Activated naive CD8-positive, alpha-beta T cell treated with anti-CD3 and anti-CD28 coated beads, Interleukin-2, amount 10 ng/mL, durations not matched to agents 7 days and 5 days (primary cell): ENCODE measurements at regions not wholly inside any gene's neighbourhood (a gene's known extent, or its start where the extent isn't known, plus 50 kb on each side); places are given as distances from the start of the nearest gene placed in this dataset.

ENCODE experiments used
- ATAC-seq: fragments of 150-1000 bp; cut with Tn5 transposase; one replicate; pipeline ENCODE4 v1.10.0; 2021; ENCODE audit warnings: low read depth, moderate library complexity
- POLR2A ChIA-PET: fragments of 350-600 bp; sonication (Branson Sonifier 250); formaldehyde crosslinking; loops from one replicate; lab custom pipeline; 2021; ENCODE audit warnings: antibody characterized with exemption; lab: Charles Lee
- DNase-seq: peaks from one replicate; pipeline ENCODE4 v3.0.0; 2021
- H3K27ac Mint-ChIP-seq: one replicate; pipeline ENCODE4 v1.8.0; 2022; ENCODE audit warnings: mild to moderate bottlenecking, mixed read lengths
- H3K27me3 Mint-ChIP-seq: one replicate; pipeline ENCODE4 v1.8.0; 2022; ENCODE audit warnings: mild to moderate bottlenecking, moderate library complexity, mixed read lengths
- H3K36me3 Mint-ChIP-seq: one replicate; pipeline ENCODE4 v1.8.0; 2021; ENCODE audit warnings: mild to moderate bottlenecking, mixed read lengths
- H3K4me1 Mint-ChIP-seq: one replicate; pipeline ENCODE4 v1.8.0; 2021; ENCODE audit warnings: mixed read lengths
- H3K4me3 Mint-ChIP-seq: one replicate; pipeline ENCODE4 v1.8.0; 2022; ENCODE audit warnings: mild to moderate bottlenecking, moderate library complexity, mixed read lengths
- H3K9me3 Mint-ChIP-seq: one replicate; pipeline ENCODE4 v1.8.0; 2021; ENCODE audit warnings: mixed read lengths

- ATAC-seq (no peak), DNase-seq (no peak)
- H3K9me3 Mint-ChIP-seq: no peaks in the 10 kb centered on the region
- no peaks in the 10 kb centered on the region for H3K4me1 Mint-ChIP-seq
- POLR2A ChIA-PET: no interaction called here
- H3K27ac Mint-ChIP-seq: no peak overlapping the region
- H3K4me3 Mint-ChIP-seq: no peak overlapping the region
- H3K27me3 Mint-ChIP-seq: no peaks in the 10 kb centered on the region
- no peaks in the 10 kb centered on the region for H3K36me3 Mint-ChIP-seq
Measured at GRCh38 chr2:76558157-76558556, 847.4 kb upstream of the GCFC2 start.

GRCh38 chr2:76556018-76556417, 845.3 kb upstream of the GCFC2 start:
- Mint-ChIP-seq H3K4me1 (no peaks in the 10 kb centered on the region), H3K27ac (no peak overlapping the region), H3K4me3 (no peak overlapping the region), H3K9me3 (no peaks in the 10 kb centered on the region), H3K27me3 (no peaks in the 10 kb centered on the region), H3K36me3 (no peaks in the 10 kb centered on the region)
- ATAC-seq: no peak
- no peak for DNase-seq
- POLR2A ChIA-PET: no interaction called here

- DNase-seq: no peak
- Mint-ChIP-seq H3K4me3 (no peak overlapping the region), H3K9me3 (no peaks in the 10 kb centered on the region), H3K27ac (no peak overlapping the region), H3K27me3 (no peaks in the 10 kb centered on the region), H3K36me3 (no peaks in the 10 kb centered on the region), H3K4me1 (no peaks in the 10 kb centered on the region)
- no peak for ATAC-seq
- POLR2A ChIA-PET: no interaction called here
Measured at GRCh38 chr2:76546207-76546606, 835.5 kb upstream of the GCFC2 start.

GRCh38 chr2:76544901-76545300, 834.2 kb upstream of the GCFC2 start:
- H3K9me3 Mint-ChIP-seq: no peaks in the 10 kb centered on the region
- POLR2A ChIA-PET: no interaction called here
- no peaks in the 10 kb centered on the region for H3K36me3 Mint-ChIP-seq
- no peak overlapping the region for H3K4me3 Mint-ChIP-seq
- DNase-seq (no peak), ATAC-seq (no peak)
- no peaks in the 10 kb centered on the region for H3K27me3 Mint-ChIP-seq
- H3K27ac Mint-ChIP-seq: no peak overlapping the region
- H3K4me1 Mint-ChIP-seq: no peaks in the 10 kb centered on the region

GRCh38 chr2:76517574-76517909, 806.8 kb upstream of the GCFC2 start:
- no peaks in the 10 kb centered on the region for H3K27me3 Mint-ChIP-seq
- no peak for ATAC-seq
- no peaks in the 10 kb centered on the region for H3K4me1 Mint-ChIP-seq
- POLR2A ChIA-PET: no interaction called here
- no peak overlapping the region for H3K27ac Mint-ChIP-seq
- peaks cover 2% of the 10 kb centered on the region for H3K9me3 Mint-ChIP-seq
- DNase-seq: no peak
- H3K36me3 Mint-ChIP-seq: no peaks in the 10 kb centered on the region
- H3K4me3 Mint-ChIP-seq: no peak overlapping the region

- Mint-ChIP-seq H3K27me3 (no peaks in the 10 kb centered on the region), H3K27ac (no peak overlapping the region), H3K4me1 (no peaks in the 10 kb centered on the region), H3K4me3 (no peak overlapping the region), H3K9me3 (peaks cover 2% of the 10 kb centered on the region), H3K36me3 (no peaks in the 10 kb centered on the region)
- DNase-seq (no peak), ATAC-seq (no peak)
- POLR2A ChIA-PET: no interaction called here
Measured at GRCh38 chr2:76516861-76517573, 806.3 kb upstream of the GCFC2 start.

- no peak for ATAC-seq
- Mint-ChIP-seq H3K27ac (no peak overlapping the region), H3K4me3 (no peak overlapping the region), H3K4me1 (no peaks in the 10 kb centered on the region), H3K9me3 (peaks cover 2% of the 10 kb centered on the region), H3K27me3 (no peaks in the 10 kb centered on the region), H3K36me3 (no peaks in the 10 kb centered on the region)
- no peak for DNase-seq
- POLR2A ChIA-PET: no interaction called here
Measured at GRCh38 chr2:76512201-76512820, 801.6 kb upstream of the GCFC2 start.

- H3K4me1 Mint-ChIP-seq: no peaks in the 10 kb centered on the region
- POLR2A ChIA-PET: no interaction called here
- no peak for ATAC-seq
Measured at GRCh38 chr2:76506538-76506937, 795.8 kb upstream of the GCFC2 start.

GRCh38 chr2:76501641-76502040, 790.9 kb upstream of the GCFC2 start:
- no peaks in the 10 kb centered on the region for H3K36me3 Mint-ChIP-seq
- H3K4me1 Mint-ChIP-seq: no peaks in the 10 kb centered on the region
- POLR2A ChIA-PET: no interaction called here
- H3K27ac Mint-ChIP-seq: no peak overlapping the region
- H3K9me3 Mint-ChIP-seq: no peaks in the 10 kb centered on the region
- no peak for DNase-seq
- no peak for ATAC-seq
- H3K4me3 Mint-ChIP-seq: no peak overlapping the region
- no peaks in the 10 kb centered on the region for H3K27me3 Mint-ChIP-seq

More at GRCh38 chr2:76506538-76506937, 795.8 kb upstream of the GCFC2 start:
- no peaks in the 10 kb centered on the region for H3K36me3 Mint-ChIP-seq
- H3K9me3 Mint-ChIP-seq: no peaks in the 10 kb centered on the region
- no peak overlapping the region for H3K4me3 Mint-ChIP-seq
- H3K27ac Mint-ChIP-seq: no peak overlapping the region
- DNase-seq: no peak
- H3K27me3 Mint-ChIP-seq: no peaks in the 10 kb centered on the region

- Mint-ChIP-seq H3K9me3 (no peaks in the 10 kb centered on the region), H3K27me3 (no peaks in the 10 kb centered on the region), H3K36me3 (no peaks in the 10 kb centered on the region), H3K4me3 (no peak overlapping the region), H3K27ac (no peak overlapping the region), H3K4me1 (no peaks in the 10 kb centered on the region)
- POLR2A ChIA-PET: no interaction called here
- ATAC-seq (no peak), DNase-seq (no peak)
Measured at GRCh38 chr2:76498360-76498759, 787.6 kb upstream of the GCFC2 start.

- ATAC-seq: no peak
- no peaks in the 10 kb centered on the region for H3K4me1 Mint-ChIP-seq
- DNase-seq: no peak
- no peak overlapping the region for H3K27ac Mint-ChIP-seq
- POLR2A ChIA-PET: no interaction called here
- no peaks in the 10 kb centered on the region for H3K27me3 Mint-ChIP-seq
- no peaks in the 10 kb centered on the region for H3K36me3 Mint-ChIP-seq
- peaks cover 1% of the 10 kb centered on the region for H3K9me3 Mint-ChIP-seq
- no peak overlapping the region for H3K4me3 Mint-ChIP-seq
Measured at GRCh38 chr2:76491503-76491902, 780.8 kb upstream of the GCFC2 start.

- Mint-ChIP-seq H3K36me3 (no peaks in the 10 kb centered on the region), H3K4me1 (no peaks in the 10 kb centered on the region), H3K9me3 (peaks cover 3% of the 10 kb centered on the region), H3K4me3 (no peak overlapping the region), H3K27ac (no peak overlapping the region), H3K27me3 (no peaks in the 10 kb centered on the region)
- ATAC-seq (no peak), DNase-seq (no peak)
- POLR2A ChIA-PET: no interaction called here
Measured at GRCh38 chr2:76478266-76479035, 767.7 kb upstream of the GCFC2 start.

GRCh38 chr2:76472946-76473345, 762.2 kb upstream of the GCFC2 start:
- Mint-ChIP-seq H3K4me1 (no peaks in the 10 kb centered on the region), H3K36me3 (no peaks in the 10 kb centered on the region), H3K4me3 (no peak overlapping the region), H3K27ac (no peak overlapping the region), H3K9me3 (peaks cover 6% of the 10 kb centered on the region), H3K27me3 (no peaks in the 10 kb centered on the region)
- ATAC-seq: no peak
- DNase-seq: no peak
- POLR2A ChIA-PET: no interaction called here

- ATAC-seq: no peak
- no peaks in the 10 kb centered on the region for H3K36me3 Mint-ChIP-seq
- no peaks in the 10 kb centered on the region for H3K4me1 Mint-ChIP-seq
- no peak overlapping the region for H3K27ac Mint-ChIP-seq
- H3K4me3 Mint-ChIP-seq: no peak overlapping the region
- peaks cover 6% of the 10 kb centered on the region for H3K9me3 Mint-ChIP-seq
- POLR2A ChIA-PET: no interaction called here
- DNase-seq: no peak
- no peaks in the 10 kb centered on the region for H3K27me3 Mint-ChIP-seq
Measured at GRCh38 chr2:76469066-76469465, 758.4 kb upstream of the GCFC2 start.
